ENCODE measurements at regions not wholly inside any gene's neighbourhood (a gene's known extent, or its start where the extent isn't known, plus 50 kb on each side); places are given as distances from the start of the nearest gene placed in this dataset.
"Not testable (repeated sequence)": the region's sequence is repeated elsewhere in the genome, so short reads cannot be mapped to it uniquely, and the experiment has no call there.

- WGBS (ENCODE audit: insufficient coverage) = 48% methylated on average over 7 of the region's 7 CpGs
- H3K36me3 ChIP-seq (ENCODE audit: control insufficient read depth in 4 of 4, insufficient read depth in 4 of 4, low read length in 3 of 4) = no peaks in the 10 kb centered on the region
- no peak overlapping the region for H3K27ac ChIP-seq (ENCODE audit: insufficient read depth in 1 of 2, low read depth in 1 of 2, low read length in 2 of 2, poor library complexity in 1 of 2, severe bottlenecking in 2 of 2)
- no peak for DNase-seq
- no peaks in the 10 kb centered on the region for H3K4me1 ChIP-seq (ENCODE audit: control extremely low read depth in 1 of 4, control insufficient read depth in 4 of 4, insufficient read depth in 4 of 4, low read length in 3 of 4)
- no peak overlapping the region for H3K4me3 ChIP-seq (ENCODE audit: control insufficient read depth in 1 of 7, extremely low read depth in 1 of 7, insufficient read depth in 4 of 7, low read depth in 2 of 7, low read length in 6 of 7)
- H3K9me3 ChIP-seq (ENCODE audit: control extremely low read depth in 1 of 5, control insufficient read depth in 4 of 5, insufficient read depth in 2 of 5, low read depth in 1 of 5, low read length in 4 of 5) = peaks cover 0 to 14% (median 4%) of the 10 kb centered on the region in 5 experiments
- ChIA-PET CTCF (no interaction called here), POLR2A (no interaction called here)
- peaks cover 15 to 55% (median 28%) of the 10 kb centered on the region in 5 experiments for H3K27me3 ChIP-seq (replicated peaks in 2 of 5; ENCODE audit: control insufficient read depth in 4 of 5, insufficient read depth in 5 of 5, low read length in 4 of 5)
Observed at GRCh38 chr3:64438812-64439211, 213.5 kb upstream of the PRICKLE2 start.

- Histone ChIP-seq H3K4me3 (ENCODE audit: control insufficient read depth in 1 of 7, extremely low read depth in 1 of 7, insufficient read depth in 4 of 7, low read depth in 2 of 7, low read length in 6 of 7) (no peak overlapping the region), H3K4me1 (ENCODE audit: control extremely low read depth in 1 of 4, control insufficient read depth in 4 of 4, insufficient read depth in 4 of 4, low read length in 3 of 4) (no peaks in the 10 kb centered on the region), H3K27ac (ENCODE audit: insufficient read depth in 1 of 2, low read depth in 1 of 2, low read length in 2 of 2, poor library complexity in 1 of 2, severe bottlenecking in 2 of 2) (no peak overlapping the region), H3K36me3 (ENCODE audit: control insufficient read depth in 4 of 4, insufficient read depth in 4 of 4, low read length in 3 of 4) (no peaks in the 10 kb centered on the region), H3K9me3 (ENCODE audit: control extremely low read depth in 1 of 5, control insufficient read depth in 4 of 5, insufficient read depth in 2 of 5, low read depth in 1 of 5, low read length in 4 of 5) (peaks cover 0 to 21% (median 7%) of the 10 kb centered on the region in 5 experiments), H3K27me3 (replicated peaks in 2 of 5; ENCODE audit: control insufficient read depth in 4 of 5, insufficient read depth in 5 of 5, low read length in 4 of 5) (peaks cover 15 to 49% (median 23%) of the 10 kb centered on the region in 5 experiments)
- ChIA-PET CTCF (no interaction called here), POLR2A (no interaction called here)
- WGBS (ENCODE audit: insufficient coverage) = no CpG with 5 or more reads among the region's 1 CpG
- DNase-seq = no peak
Observed at GRCh38 chr3:64438066-64438465, 212.8 kb upstream of the PRICKLE2 start.

- POLR2A ChIA-PET = no interaction called here
- no peaks in the 10 kb centered on the region for H3K4me1 ChIP-seq (ENCODE audit: control extremely low read depth in 1 of 4, control insufficient read depth in 4 of 4, insufficient read depth in 4 of 4, low read length in 3 of 4)
Observed at GRCh38 chr3:64437131-64437530, 211.9 kb upstream of the PRICKLE2 start.

GRCh38 chr3:64435023-64435422 is 209.8 kb upstream of the PRICKLE2 start:
- WGBS (ENCODE audit: insufficient coverage) = 92% methylated on average over 1 of the region's 2 CpGs
- not testable (repeated sequence) for H3K36me3 ChIP-seq (ENCODE audit: control insufficient read depth in 4 of 4, insufficient read depth in 4 of 4, low read length in 3 of 4)

More at GRCh38 chr3:64437131-64437530, 211.9 kb upstream of the PRICKLE2 start:
- DNase-seq = no peak
- Histone ChIP-seq H3K9me3 (ENCODE audit: control extremely low read depth in 1 of 5, control insufficient read depth in 4 of 5, insufficient read depth in 2 of 5, low read depth in 1 of 5, low read length in 4 of 5) (peaks cover 0 to 21% (median 7%) of the 10 kb centered on the region in 5 experiments), H3K36me3 (ENCODE audit: control insufficient read depth in 4 of 4, insufficient read depth in 4 of 4, low read length in 3 of 4) (no peaks in the 10 kb centered on the region), H3K27ac (ENCODE audit: insufficient read depth in 1 of 2, low read depth in 1 of 2, low read length in 2 of 2, poor library complexity in 1 of 2, severe bottlenecking in 2 of 2) (no peak overlapping the region), H3K4me3 (ENCODE audit: control insufficient read depth in 1 of 7, extremely low read depth in 1 of 7, insufficient read depth in 4 of 7, low read depth in 2 of 7, low read length in 6 of 7) (no peak overlapping the region), H3K27me3 (replicated peaks in 2 of 5; ENCODE audit: control insufficient read depth in 4 of 5, insufficient read depth in 5 of 5, low read length in 4 of 5) (peaks cover 8 to 40% (median 14%) of the 10 kb centered on the region in 5 experiments)
- CTCF ChIA-PET = interaction anchor here (0.6 kb wide), 1 partner anchor 404 kb away, joined by 3 read pairs; no protein-coding TSS in a partner anchor
- 100% methylated on average over 2 of the region's 5 CpGs for WGBS (ENCODE audit: insufficient coverage)

GRCh38 chr3:64432870-64433269 is 207.6 kb upstream of the PRICKLE2 start:
- H3K4me3 ChIP-seq (ENCODE audit: control insufficient read depth in 1 of 7, extremely low read depth in 1 of 7, insufficient read depth in 4 of 7, low read depth in 2 of 7, low read length in 6 of 7) = no peak overlapping the region
- peaks cover 0 to 3% (median 0%) of the 10 kb centered on the region in 5 experiments for H3K27me3 ChIP-seq (replicated peaks in 2 of 5; ENCODE audit: control insufficient read depth in 4 of 5, insufficient read depth in 5 of 5, low read length in 4 of 5)
- peaks cover 0 to 24% (median 7%) of the 10 kb centered on the region in 5 experiments for H3K9me3 ChIP-seq (ENCODE audit: control extremely low read depth in 1 of 5, control insufficient read depth in 4 of 5, insufficient read depth in 2 of 5, low read depth in 1 of 5, low read length in 4 of 5)
- no peak for DNase-seq
- WGBS (ENCODE audit: insufficient coverage) = 100% methylated on average over 2 of the region's 3 CpGs
- ChIA-PET POLR2A (no interaction called here), CTCF (no interaction called here)
- no peak overlapping the region for H3K27ac ChIP-seq (ENCODE audit: insufficient read depth in 1 of 2, low read depth in 1 of 2, low read length in 2 of 2, poor library complexity in 1 of 2, severe bottlenecking in 2 of 2)
- H3K36me3 ChIP-seq (ENCODE audit: control insufficient read depth in 4 of 4, insufficient read depth in 4 of 4, low read length in 3 of 4) = no peaks in the 10 kb centered on the region
- no peaks in the 10 kb centered on the region for H3K4me1 ChIP-seq (ENCODE audit: control extremely low read depth in 1 of 4, control insufficient read depth in 4 of 4, insufficient read depth in 4 of 4, low read length in 3 of 4)

More at GRCh38 chr3:64435023-64435422, 209.8 kb upstream of the PRICKLE2 start:
- Histone ChIP-seq H3K9me3 (ENCODE audit: control extremely low read depth in 1 of 5, control insufficient read depth in 4 of 5, insufficient read depth in 2 of 5, low read depth in 1 of 5, low read length in 4 of 5) (peaks cover 0 to 24% (median 7%) of the 10 kb centered on the region in 5 experiments), H3K27me3 (replicated peaks in 2 of 5; ENCODE audit: control insufficient read depth in 4 of 5, insufficient read depth in 5 of 5, low read length in 4 of 5) (peaks cover 0 to 19% (median 3%) of the 10 kb centered on the region in 5 experiments)
- H3K27ac ChIP-seq (ENCODE audit: insufficient read depth in 1 of 2, low read depth in 1 of 2, low read length in 2 of 2, poor library complexity in 1 of 2, severe bottlenecking in 2 of 2); H3K4me3 ChIP-seq (ENCODE audit: control insufficient read depth in 1 of 7, extremely low read depth in 1 of 7, insufficient read depth in 4 of 7, low read depth in 2 of 7, low read length in 6 of 7); POLR2A ChIA-PET; DNase-seq; H3K4me1 ChIP-seq (ENCODE audit: control extremely low read depth in 1 of 4, control insufficient read depth in 4 of 4, insufficient read depth in 4 of 4, low read length in 3 of 4): not testable (repeated sequence)
- CTCF ChIA-PET = interaction anchor here (0.6 kb wide), 1 partner anchor 612 kb away, joined by 4 read pairs; no protein-coding TSS in a partner anchor

GRCh38 chr3:64431526-64432091 is 206.3 kb upstream of the PRICKLE2 start:
- peaks cover 0 to 2% (median 0%) of the 10 kb centered on the region in 5 experiments for H3K27me3 ChIP-seq (replicated peaks in 2 of 5; ENCODE audit: control insufficient read depth in 4 of 5, insufficient read depth in 5 of 5, low read length in 4 of 5)
- no peak for DNase-seq
- no peaks in the 10 kb centered on the region for H3K36me3 ChIP-seq (ENCODE audit: control insufficient read depth in 4 of 4, insufficient read depth in 4 of 4, low read length in 3 of 4)
- no peaks in the 10 kb centered on the region for H3K4me1 ChIP-seq (ENCODE audit: control extremely low read depth in 1 of 4, control insufficient read depth in 4 of 4, insufficient read depth in 4 of 4, low read length in 3 of 4)
- ChIA-PET CTCF (no interaction called here), POLR2A (interaction anchor here (0.6 kb wide), 1 partner anchor 799 kb away, joined by 6 read pairs; no protein-coding TSS in a partner anchor)
- 96% methylated on average over 4 of the region's 6 CpGs for WGBS (ENCODE audit: insufficient coverage)
- no peak overlapping the region for H3K4me3 ChIP-seq (ENCODE audit: control insufficient read depth in 1 of 7, extremely low read depth in 1 of 7, insufficient read depth in 4 of 7, low read depth in 2 of 7, low read length in 6 of 7)
- H3K27ac ChIP-seq (ENCODE audit: insufficient read depth in 1 of 2, low read depth in 1 of 2, low read length in 2 of 2, poor library complexity in 1 of 2, severe bottlenecking in 2 of 2) = no peak overlapping the region
- peaks cover 0 to 21% (median 7%) of the 10 kb centered on the region in 5 experiments for H3K9me3 ChIP-seq (ENCODE audit: control extremely low read depth in 1 of 5, control insufficient read depth in 4 of 5, insufficient read depth in 2 of 5, low read depth in 1 of 5, low read length in 4 of 5)

GRCh38 chr3:64427671-64428070 is 202.4 kb upstream of the PRICKLE2 start:
- 95% methylated on average over 3 of the region's 3 CpGs for whole genome bisulfite sequencing (ENCODE audit: insufficient coverage)
- no peak for DNase-seq
- Histone ChIP-seq H3K4me3 (ENCODE audit: control insufficient read depth in 1 of 7, extremely low read depth in 1 of 7, insufficient read depth in 4 of 7, low read depth in 2 of 7, low read length in 6 of 7) (no peak overlapping the region), H3K27ac (ENCODE audit: insufficient read depth in 1 of 2, low read depth in 1 of 2, low read length in 2 of 2, poor library complexity in 1 of 2, severe bottlenecking in 2 of 2) (no peak overlapping the region), H3K36me3 (ENCODE audit: control insufficient read depth in 4 of 4, insufficient read depth in 4 of 4, low read length in 3 of 4) (no peaks in the 10 kb centered on the region), H3K4me1 (ENCODE audit: control extremely low read depth in 1 of 4, control insufficient read depth in 4 of 4, insufficient read depth in 4 of 4, low read length in 3 of 4) (no peaks in the 10 kb centered on the region), H3K9me3 (ENCODE audit: control extremely low read depth in 1 of 5, control insufficient read depth in 4 of 5, insufficient read depth in 2 of 5, low read depth in 1 of 5, low read length in 4 of 5) (peaks cover 0 to 5% (median 0%) of the 10 kb centered on the region in 5 experiments), H3K27me3 (replicated peaks in 2 of 5; ENCODE audit: control insufficient read depth in 4 of 5, insufficient read depth in 5 of 5, low read length in 4 of 5) (peaks cover 0 to 14% (median 2%) of the 10 kb centered on the region in 5 experiments)
- ChIA-PET POLR2A (no interaction called here), CTCF (no interaction called here)
